HCT116 (cell line): ENCODE measurements at regions not wholly inside any gene's neighbourhood (a gene's known extent, or its start where the extent isn't known, plus 50 kb on each side); places are given as distances from the start of the nearest gene placed in this dataset.

Source experiments
- ATAC-seq: fragments of 200-7000 bp; cut with Tn5 transposase; 2 replicates; pipeline ENCODE4 v1.9.1; 2020; ENCODE audit warnings: mild to moderate bottlenecking, moderate library complexity
- BruUV-seq: library from RNA; stranded (reverse); fragments of 400-500 nt; replicated peaks from 2 replicates; lab custom pipeline; 2021; lab: Mats Ljungman, UMichigan
- CTCF ChIA-PET: fragments of 300-600 bp; sonication (Branson Sonifier 250); formaldehyde crosslinking; loops from one replicate; lab custom pipeline; 2021; ENCODE audit warnings: antibody characterized with exemption; lab: Charles Lee
- POLR2A ChIA-PET: fragments of 300-600, 350-600 bp; sonication (Branson Sonifier 250); formaldehyde crosslinking; loops from one replicate; lab custom pipeline; 2021; ENCODE audit warnings: antibody characterized with exemption; lab: Charles Lee
- RAD21 ChIA-PET, 2 experiments: fragments of 300-600 bp; sonication (Branson Sonifier 250); formaldehyde crosslinking; loops; one replicate each; lab custom pipeline; 2023; ENCODE audit warnings: low total read pairs in 2 of 2; ENCODE audit not compliant: uncharacterized antibody in 2 of 2, unreplicated experiment in 2 of 2, low non-redundant PET in 1 of 2; lab: Charles Lee
- DNase-seq: peaks from one replicate; pipeline ENCODE4 v3.0.0-alpha.2; 2010; ENCODE audit warnings: low read depth, low spot score
- H2AFZ ChIP-seq: fragments of 200-600 bp; shearing (Covaris generic), sonication (generic); 2 replicates; pipeline ENCODE4 v1.6.1; 2017; ENCODE audit warnings: low read depth, mixed run types, mixed read lengths, antibody characterized with exemption, low read length; ENCODE audit not compliant: poor library complexity, severe bottlenecking
- H3K27ac ChIP-seq: 2 replicates; pipeline ENCODE4 v1.5.1; 2012; ENCODE audit warnings: low read depth, low read length
- H3K27me3 ChIP-seq: fragments of 200-600 bp; sonication (generic); 2 replicates; pipeline ENCODE4 v1.6.1; 2016; ENCODE audit warnings: mixed run types, low read length, mixed read lengths; ENCODE audit not compliant: insufficient read depth
- H3K36me3 ChIP-seq, 2 experiments: fragments of 200-500 bp in 1 of 2; fragments of 200-600 bp in 1 of 2; sonication (Bioruptor generic) in 1 of 2; sonication (generic) in 1 of 2; 2 replicates each; pipeline versions ENCODE4 v1.5.1 to v1.6.1; 2014 to 2016; ENCODE audit warnings: low read length in 2 of 2, inconsistent platforms in 1 of 2, mixed read lengths in 1 of 2, mixed run types in 1 of 2; ENCODE audit not compliant: insufficient read depth in 2 of 2, control insufficient read depth in 1 of 2
- H3K4me1 ChIP-seq, 2 experiments: fragments of 200-600 bp in 1 of 2; sonication (generic) in 1 of 2; 2 replicates each; pipeline versions ENCODE4 v1.5.1 to v1.6.1; 2012 to 2017; ENCODE audit warnings: low read length in 2 of 2, inconsistent platforms in 1 of 2, mild to moderate bottlenecking in 1 of 2, mixed read lengths in 1 of 2, mixed run types in 1 of 2, moderate library complexity in 1 of 2; ENCODE audit not compliant: insufficient read depth in 2 of 2, control insufficient read depth in 1 of 2
- H3K4me2 ChIP-seq: fragments of 200-600 bp; sonication (generic); 2 replicates; pipeline ENCODE4 v1.6.1; 2017; ENCODE audit warnings: mixed run types, low read length, mixed read lengths
- H3K4me3 ChIP-seq, 2 experiments: fragments of 200-600 bp in 1 of 2; sonication (generic) in 1 of 2; replicated peaks in 1 of 2; 2 replicates each; pipeline ENCODE4 v1.5.1; 2011 to 2016; ENCODE audit warnings: low read length in 2 of 2, control low read depth in 1 of 2, low read depth in 1 of 2, mild to moderate bottlenecking in 1 of 2, mixed read lengths in 1 of 2, mixed run types in 1 of 2
- H3K79me2 ChIP-seq: fragments of 200-600 bp; sonication (generic); 2 replicates; pipeline ENCODE4 v1.6.1; 2017; ENCODE audit warnings: mild to moderate bottlenecking, mixed run types, low read length, moderate library complexity, mixed read lengths; ENCODE audit not compliant: insufficient read depth
- H3K9ac ChIP-seq: fragments of 200-600 bp; sonication (generic); 2 replicates; pipeline ENCODE4 v1.6.1; 2016; ENCODE audit warnings: low read length, mixed read lengths
- H3K9me2 ChIP-seq: fragments of 200-600 bp; sonication (generic), shearing (Covaris generic); 2 replicates; pipeline ENCODE4 v1.6.1; 2017; ENCODE audit warnings: mixed run types, mild to moderate bottlenecking, moderate library complexity; ENCODE audit not compliant: insufficient read depth
- H3K9me3 ChIP-seq, 2 experiments: fragments of 200-500 bp in 1 of 2; fragments of 200-600 bp in 1 of 2; sonication (Bioruptor generic) in 1 of 2; sonication (generic) in 1 of 2; 2 replicates each; pipeline ENCODE4 v1.6.1; 2014 to 2017; ENCODE audit warnings: low read length in 2 of 2, mixed read lengths in 2 of 2, inconsistent platforms in 1 of 2, low read depth in 1 of 2, mild to moderate bottlenecking in 1 of 2, mixed run types in 1 of 2, moderate library complexity in 1 of 2; ENCODE audit not compliant: control insufficient read depth in 1 of 2, insufficient read depth in 1 of 2
- H4K20me1 ChIP-seq: fragments of 200-600 bp; sonication (generic), shearing (Covaris generic); 2 replicates; pipeline ENCODE4 v1.6.1; 2017; ENCODE audit warnings: mixed run types, mild to moderate bottlenecking, moderate library complexity; ENCODE audit not compliant: insufficient read depth
- CBX3 ChIP-seq: IDR thresholded peaks from 2 replicates; pipeline ENCODE4 v1.6.1; 2012; ENCODE audit warnings: low read depth
- CEBPB ChIP-seq: IDR thresholded peaks from 2 replicates; pipeline ENCODE4 v1.6.1; 2012; ENCODE audit warnings: low read depth
- EGR1 ChIP-seq: IDR thresholded peaks from 2 replicates; pipeline ENCODE4 v1.6.1; 2012; ENCODE audit warnings: low read depth
- ELF1 ChIP-seq: IDR thresholded peaks from 2 replicates; pipeline ENCODE4 v1.6.1; 2012; ENCODE audit warnings: low read depth, borderline replicate concordance
- JUND ChIP-seq: IDR thresholded peaks from 2 replicates; pipeline ENCODE4 v1.6.1; 2012
- RAD21 ChIP-seq: IDR thresholded peaks from 2 replicates; pipeline ENCODE4 v1.6.1; 2012; ENCODE audit warnings: low read depth, mild to moderate bottlenecking
- SP1 ChIP-seq: IDR thresholded peaks from 2 replicates; pipeline ENCODE4 v1.6.1; 2012; ENCODE audit warnings: low read depth
- TCF7L2 ChIP-seq: IDR thresholded peaks from 2 replicates; pipeline ENCODE4 v1.7.0; 2011; ENCODE audit warnings: borderline replicate concordance, inconsistent platforms; ENCODE audit not compliant: insufficient read depth, insufficient read length; ENCODE audit errors: extremely low read depth
- ZFX ChIP-seq: fragments of 450-650 bp; IDR thresholded peaks from 2 replicates; pipeline ENCODE4 v1.6.1; 2017
- ZNF274 ChIP-seq: fragments of 200-500 bp; sonication (Bioruptor generic); IDR thresholded peaks from 2 replicates; pipeline ENCODE4 v1.6.1; 2014; ENCODE audit warnings: mild to moderate bottlenecking, low read depth, low read length, inconsistent platforms
- intact Hi-C: fragments of 100-400 bp; cut with micrococcal nuclease; formaldehyde crosslinking; loops from 2 replicates; pipeline ENCODE4 v1.10.0; 2022
- TF ChIP-seq, protein P1 (sequence below): IDR thresholded peaks from 2 replicates; pipeline ENCODE4 v1.6.1; 2012; ENCODE audit warnings: low read depth
- TF ChIP-seq, protein P2 (sequence below): IDR thresholded peaks from 2 replicates; pipeline ENCODE4 v1.6.1; 2012
- TF ChIP-seq, protein P3 (sequence below): IDR thresholded peaks from 2 replicates; pipeline ENCODE4 v1.6.1; 2011; ENCODE audit warnings: mild to moderate bottlenecking, low read length, moderate library complexity; ENCODE audit not compliant: insufficient replicate concordance; ENCODE audit errors: extremely low read depth
- TF ChIP-seq, protein P4 (sequence below): IDR thresholded peaks from 2 replicates; pipeline ENCODE4 v1.6.1; 2012

DNA sequence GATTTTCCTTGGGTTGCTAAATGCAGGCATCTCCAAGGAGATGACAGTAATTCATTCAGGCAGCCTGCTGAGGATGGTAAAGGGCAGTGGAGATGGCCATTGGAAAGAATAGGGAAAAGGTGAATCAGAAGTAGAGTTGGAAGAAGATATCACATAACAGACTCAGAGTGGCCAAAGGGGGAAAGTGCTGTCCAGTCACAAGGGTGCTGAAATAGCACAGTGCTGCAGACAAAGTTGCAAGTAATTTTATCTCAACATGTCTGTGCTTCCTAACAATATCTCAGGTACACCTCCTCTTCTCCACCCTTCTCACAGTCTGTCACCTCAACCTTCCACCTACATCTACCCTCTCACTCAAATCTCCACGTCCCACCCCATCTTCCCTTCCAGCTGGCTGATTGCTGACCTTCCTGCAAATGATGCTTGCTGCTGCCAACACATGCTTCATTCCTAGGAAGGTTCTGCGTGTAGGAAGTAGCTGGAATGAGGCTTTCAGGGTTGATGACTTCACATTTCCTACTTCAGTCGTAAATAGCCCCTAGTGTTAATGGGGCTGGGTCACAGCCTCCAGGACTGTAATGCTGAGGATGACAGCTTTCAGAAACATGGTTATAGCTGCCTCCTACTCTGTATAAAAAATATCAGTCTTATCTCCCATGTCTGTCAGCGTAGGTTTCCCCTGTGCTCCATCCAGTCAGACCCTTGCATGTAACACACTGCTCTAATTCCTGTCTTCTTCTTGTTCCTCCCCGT is 123.9 kb downstream of the CTNND1 start:
- TF ChIP-seq TCF7L2 = no peak
- TF ChIP-seq EGR1 = no peak
- TF ChIP-seq, protein P1, sequence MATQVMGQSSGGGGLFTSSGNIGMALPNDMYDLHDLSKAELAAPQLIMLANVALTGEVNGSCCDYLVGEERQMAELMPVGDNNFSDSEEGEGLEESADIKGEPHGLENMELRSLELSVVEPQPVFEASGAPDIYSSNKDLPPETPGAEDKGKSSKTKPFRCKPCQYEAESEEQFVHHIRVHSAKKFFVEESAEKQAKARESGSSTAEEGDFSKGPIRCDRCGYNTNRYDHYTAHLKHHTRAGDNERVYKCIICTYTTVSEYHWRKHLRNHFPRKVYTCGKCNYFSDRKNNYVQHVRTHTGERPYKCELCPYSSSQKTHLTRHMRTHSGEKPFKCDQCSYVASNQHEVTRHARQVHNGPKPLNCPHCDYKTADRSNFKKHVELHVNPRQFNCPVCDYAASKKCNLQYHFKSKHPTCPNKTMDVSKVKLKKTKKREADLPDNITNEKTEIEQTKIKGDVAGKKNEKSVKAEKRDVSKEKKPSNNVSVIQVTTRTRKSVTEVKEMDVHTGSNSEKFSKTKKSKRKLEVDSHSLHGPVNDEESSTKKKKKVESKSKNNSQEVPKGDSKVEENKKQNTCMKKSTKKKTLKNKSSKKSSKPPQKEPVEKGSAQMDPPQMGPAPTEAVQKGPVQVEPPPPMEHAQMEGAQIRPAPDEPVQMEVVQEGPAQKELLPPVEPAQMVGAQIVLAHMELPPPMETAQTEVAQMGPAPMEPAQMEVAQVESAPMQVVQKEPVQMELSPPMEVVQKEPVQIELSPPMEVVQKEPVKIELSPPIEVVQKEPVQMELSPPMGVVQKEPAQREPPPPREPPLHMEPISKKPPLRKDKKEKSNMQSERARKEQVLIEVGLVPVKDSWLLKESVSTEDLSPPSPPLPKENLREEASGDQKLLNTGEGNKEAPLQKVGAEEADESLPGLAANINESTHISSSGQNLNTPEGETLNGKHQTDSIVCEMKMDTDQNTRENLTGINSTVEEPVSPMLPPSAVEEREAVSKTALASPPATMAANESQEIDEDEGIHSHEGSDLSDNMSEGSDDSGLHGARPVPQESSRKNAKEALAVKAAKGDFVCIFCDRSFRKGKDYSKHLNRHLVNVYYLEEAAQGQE = peak; percentile 90
- TF ChIP-seq, protein P2, sequence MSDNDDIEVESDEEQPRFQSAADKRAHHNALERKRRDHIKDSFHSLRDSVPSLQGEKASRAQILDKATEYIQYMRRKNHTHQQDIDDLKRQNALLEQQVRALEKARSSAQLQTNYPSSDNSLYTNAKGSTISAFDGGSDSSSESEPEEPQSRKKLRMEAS = no peak
- Histone ChIP-seq H3K4me2 (no peak overlapping the region), H3K9me2 (no peaks in the 10 kb centered on the region), H3K27ac (no peak overlapping the region), H3K79me2 (no peaks in the 10 kb centered on the region), H3K9ac (no peak overlapping the region), H3K27me3 (peaks cover 6% of the 10 kb centered on the region; the same call in 1 of the 2 replicates), H2AFZ (no peak overlapping the region), H3K9me3 (no peaks in the 10 kb centered on the region), H3K4me1 (no peaks in the 10 kb centered on the region), H3K36me3 (no peaks in the 10 kb centered on the region), H3K4me3 (no peak overlapping the region), H4K20me1 (no peaks in the 10 kb centered on the region)
- ATAC-seq (no peak), DNase-seq (no peak)
- no TSS peak for BruUV-seq
- RAD21 ChIA-PET = no interaction called here
- CTCF ChIA-PET = no interaction called here
- intact Hi-C loops = no loop called here
- POLR2A ChIA-PET = no interaction called here

DNA sequence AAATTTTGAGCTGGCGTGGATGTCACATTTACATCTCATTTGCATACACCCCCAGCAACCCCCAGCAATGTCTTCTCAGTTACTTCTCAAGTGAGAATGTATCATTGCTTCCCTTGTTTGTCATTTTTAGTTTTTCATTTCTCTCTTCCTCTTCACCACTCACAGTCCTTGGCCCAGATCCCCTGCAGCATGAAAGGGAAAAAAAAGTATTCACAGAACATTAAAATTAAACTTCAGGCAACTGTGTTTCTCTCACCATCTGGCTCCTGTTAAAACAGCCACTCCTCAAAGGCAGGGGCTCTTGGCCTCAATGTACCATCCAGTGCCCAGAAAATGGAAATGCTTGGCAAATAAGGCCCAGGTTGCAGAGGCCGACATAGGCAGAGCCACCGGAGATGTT is 126.8 kb downstream of the CTNND1 start:
- ChIA-PET POLR2A (no interaction called here), RAD21 (no interaction called here), CTCF (no interaction called here)
- BruUV-seq = no TSS peak
- Histone ChIP-seq H4K20me1 (no peaks in the 10 kb centered on the region), H3K9me2 (no peaks in the 10 kb centered on the region), H3K27ac (no peak overlapping the region), H2AFZ (no peak overlapping the region), H3K4me2 (no peak overlapping the region), H3K9me3 (no peaks in the 10 kb centered on the region), H3K4me1 (no peaks in the 10 kb centered on the region), H3K4me3 (no peak overlapping the region), H3K36me3 (no peaks in the 10 kb centered on the region), H3K79me2 (no peaks in the 10 kb centered on the region), H3K27me3 (no peaks in the 10 kb centered on the region), H3K9ac (no peak overlapping the region)
- intact Hi-C loops = no loop called here
- ATAC-seq = no peak
- no peak for DNase-seq
- TF ChIP-seq CBX3 (no peak), ZNF274 (no peak), ZFX (no peak), SP1 (no peak), JUND (no peak), RAD21 (no peak), ELF1 (no peak), CEBPB (no peak)
- TF ChIP-seq, protein P3, sequence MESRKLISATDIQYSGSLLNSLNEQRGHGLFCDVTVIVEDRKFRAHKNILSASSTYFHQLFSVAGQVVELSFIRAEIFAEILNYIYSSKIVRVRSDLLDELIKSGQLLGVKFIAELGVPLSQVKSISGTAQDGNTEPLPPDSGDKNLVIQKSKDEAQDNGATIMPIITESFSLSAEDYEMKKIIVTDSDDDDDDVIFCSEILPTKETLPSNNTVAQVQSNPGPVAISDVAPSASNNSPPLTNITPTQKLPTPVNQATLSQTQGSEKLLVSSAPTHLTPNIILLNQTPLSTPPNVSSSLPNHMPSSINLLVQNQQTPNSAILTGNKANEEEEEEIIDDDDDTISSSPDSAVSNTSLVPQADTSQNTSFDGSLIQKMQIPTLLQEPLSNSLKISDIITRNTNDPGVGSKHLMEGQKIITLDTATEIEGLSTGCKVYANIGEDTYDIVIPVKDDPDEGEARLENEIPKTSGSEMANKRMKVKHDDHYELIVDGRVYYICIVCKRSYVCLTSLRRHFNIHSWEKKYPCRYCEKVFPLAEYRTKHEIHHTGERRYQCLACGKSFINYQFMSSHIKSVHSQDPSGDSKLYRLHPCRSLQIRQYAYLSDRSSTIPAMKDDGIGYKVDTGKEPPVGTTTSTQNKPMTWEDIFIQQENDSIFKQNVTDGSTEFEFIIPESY = no peak
- TF ChIP-seq, protein P4, sequence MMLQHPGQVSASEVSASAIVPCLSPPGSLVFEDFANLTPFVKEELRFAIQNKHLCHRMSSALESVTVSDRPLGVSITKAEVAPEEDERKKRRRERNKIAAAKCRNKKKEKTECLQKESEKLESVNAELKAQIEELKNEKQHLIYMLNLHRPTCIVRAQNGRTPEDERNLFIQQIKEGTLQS = no peak
